HL-60 (cell line): ENCODE measurements at regions not wholly inside any gene's neighbourhood (a gene's known extent, or its start where the extent isn't known, plus 50 kb on each side); places are given as distances from the start of the nearest gene placed in this dataset.

ENCODE experiments used
- GABPA ChIP-seq: IDR thresholded peaks from 2 replicates; pipeline ENCODE4 v1.6.1; 2012; ENCODE audit warnings: low read depth
- POLR2AphosphoS5 ChIP-seq: IDR thresholded peaks from 2 replicates; pipeline ENCODE4 v1.6.1; 2012; ENCODE audit warnings: low read depth
- SPI1 ChIP-seq: IDR thresholded peaks from 2 replicates; pipeline ENCODE4 v1.6.1; 2012; ENCODE audit warnings: low read depth, mild to moderate bottlenecking, borderline replicate concordance
- TF ChIP-seq, protein P1 (sequence below): IDR thresholded peaks from 2 replicates; pipeline ENCODE4 v1.6.1; 2012; ENCODE audit warnings: low read depth; ENCODE audit not compliant: insufficient replicate concordance
- TF ChIP-seq, protein P2 (sequence below): IDR thresholded peaks from one replicate; pipeline ENCODE4 v1.5.1; 2011; ENCODE audit warnings: low read length, control low read depth, inconsistent platforms; ENCODE audit not compliant: insufficient read depth

DNA sequence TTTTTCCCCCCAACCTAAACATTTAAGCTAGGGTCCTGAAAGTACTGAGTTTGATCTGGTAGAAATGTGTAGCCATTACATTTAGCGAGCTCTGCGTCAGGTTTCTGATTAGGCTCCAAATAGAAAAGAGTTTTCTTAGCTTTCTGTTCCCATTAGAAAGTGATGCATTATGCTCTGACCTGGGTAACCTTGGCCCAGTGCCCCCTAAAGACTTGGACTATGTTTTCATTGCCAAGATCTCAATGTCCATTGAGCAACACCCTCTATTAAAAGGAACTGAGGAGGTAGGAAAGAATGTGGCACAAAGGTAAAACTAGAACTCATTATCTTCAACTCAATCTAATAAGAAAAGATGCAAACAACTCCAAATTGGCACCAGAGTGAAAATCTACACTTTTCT, 358.9 kb upstream of the PCSK5 start:
- TF ChIP-seq, protein P1, sequence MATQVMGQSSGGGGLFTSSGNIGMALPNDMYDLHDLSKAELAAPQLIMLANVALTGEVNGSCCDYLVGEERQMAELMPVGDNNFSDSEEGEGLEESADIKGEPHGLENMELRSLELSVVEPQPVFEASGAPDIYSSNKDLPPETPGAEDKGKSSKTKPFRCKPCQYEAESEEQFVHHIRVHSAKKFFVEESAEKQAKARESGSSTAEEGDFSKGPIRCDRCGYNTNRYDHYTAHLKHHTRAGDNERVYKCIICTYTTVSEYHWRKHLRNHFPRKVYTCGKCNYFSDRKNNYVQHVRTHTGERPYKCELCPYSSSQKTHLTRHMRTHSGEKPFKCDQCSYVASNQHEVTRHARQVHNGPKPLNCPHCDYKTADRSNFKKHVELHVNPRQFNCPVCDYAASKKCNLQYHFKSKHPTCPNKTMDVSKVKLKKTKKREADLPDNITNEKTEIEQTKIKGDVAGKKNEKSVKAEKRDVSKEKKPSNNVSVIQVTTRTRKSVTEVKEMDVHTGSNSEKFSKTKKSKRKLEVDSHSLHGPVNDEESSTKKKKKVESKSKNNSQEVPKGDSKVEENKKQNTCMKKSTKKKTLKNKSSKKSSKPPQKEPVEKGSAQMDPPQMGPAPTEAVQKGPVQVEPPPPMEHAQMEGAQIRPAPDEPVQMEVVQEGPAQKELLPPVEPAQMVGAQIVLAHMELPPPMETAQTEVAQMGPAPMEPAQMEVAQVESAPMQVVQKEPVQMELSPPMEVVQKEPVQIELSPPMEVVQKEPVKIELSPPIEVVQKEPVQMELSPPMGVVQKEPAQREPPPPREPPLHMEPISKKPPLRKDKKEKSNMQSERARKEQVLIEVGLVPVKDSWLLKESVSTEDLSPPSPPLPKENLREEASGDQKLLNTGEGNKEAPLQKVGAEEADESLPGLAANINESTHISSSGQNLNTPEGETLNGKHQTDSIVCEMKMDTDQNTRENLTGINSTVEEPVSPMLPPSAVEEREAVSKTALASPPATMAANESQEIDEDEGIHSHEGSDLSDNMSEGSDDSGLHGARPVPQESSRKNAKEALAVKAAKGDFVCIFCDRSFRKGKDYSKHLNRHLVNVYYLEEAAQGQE: no peak
- TF ChIP-seq POLR2AphosphoS5 (no peak), GABPA (no peak), SPI1 (no peak)
- TF ChIP-seq, protein P2, sequence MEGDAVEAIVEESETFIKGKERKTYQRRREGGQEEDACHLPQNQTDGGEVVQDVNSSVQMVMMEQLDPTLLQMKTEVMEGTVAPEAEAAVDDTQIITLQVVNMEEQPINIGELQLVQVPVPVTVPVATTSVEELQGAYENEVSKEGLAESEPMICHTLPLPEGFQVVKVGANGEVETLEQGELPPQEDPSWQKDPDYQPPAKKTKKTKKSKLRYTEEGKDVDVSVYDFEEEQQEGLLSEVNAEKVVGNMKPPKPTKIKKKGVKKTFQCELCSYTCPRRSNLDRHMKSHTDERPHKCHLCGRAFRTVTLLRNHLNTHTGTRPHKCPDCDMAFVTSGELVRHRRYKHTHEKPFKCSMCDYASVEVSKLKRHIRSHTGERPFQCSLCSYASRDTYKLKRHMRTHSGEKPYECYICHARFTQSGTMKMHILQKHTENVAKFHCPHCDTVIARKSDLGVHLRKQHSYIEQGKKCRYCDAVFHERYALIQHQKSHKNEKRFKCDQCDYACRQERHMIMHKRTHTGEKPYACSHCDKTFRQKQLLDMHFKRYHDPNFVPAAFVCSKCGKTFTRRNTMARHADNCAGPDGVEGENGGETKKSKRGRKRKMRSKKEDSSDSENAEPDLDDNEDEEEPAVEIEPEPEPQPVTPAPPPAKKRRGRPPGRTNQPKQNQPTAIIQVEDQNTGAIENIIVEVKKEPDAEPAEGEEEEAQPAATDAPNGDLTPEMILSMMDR: no peak
